Fibroblast of the aortic adventitia (primary cell): ENCODE measurements at regions not wholly inside any gene's neighbourhood (a gene's known extent, or its start where the extent isn't known, plus 50 kb on each side); places are given as distances from the start of the nearest gene placed in this dataset.
A peak's percentile ranks its signal among the peaks of the same experiment; 100 is the strongest.

Source experiments
- DNase-seq: peaks from one replicate; pipeline ENCODE4 v3.0.0-alpha.2; 2010; ENCODE audit warnings: low read depth
- H3K4me3 ChIP-seq: 2 replicates; pipeline ENCODE4 v1.5.1; 2011; ENCODE audit warnings: low read depth, mild to moderate bottlenecking, control low read depth, low read length, moderate library complexity
- CTCF ChIP-seq: IDR thresholded peaks from 2 replicates; pipeline ENCODE4 v1.5.1; 2011; ENCODE audit warnings: mild to moderate bottlenecking, low read length, control low read depth, inconsistent platforms; ENCODE audit not compliant: insufficient read depth

GRCh38 chr9:81741103-81741502, 51.8 kb upstream of the TLE1 start:
- no peak overlapping the region for H3K4me3 ChIP-seq
- DNase-seq = no peak
- no peak for TF ChIP-seq CTCF

GRCh38 chr9:81748091-81748490, 58.7 kb upstream of the TLE1 start:
- no peak for TF ChIP-seq CTCF
- no peak for DNase-seq
- no peak overlapping the region for H3K4me3 ChIP-seq

- no peak for DNase-seq
- no peak overlapping the region for H3K4me3 ChIP-seq
- no peak for TF ChIP-seq CTCF
Measured at GRCh38 chr9:81753436-81753835, 64.1 kb upstream of the TLE1 start.

- H3K4me3 ChIP-seq = no peak overlapping the region
- DNase-seq = peak; percentile 38
- TF ChIP-seq CTCF = no peak
Measured at GRCh38 chr9:81754245-81754644, 64.9 kb upstream of the TLE1 start.

- TF ChIP-seq CTCF = no peak
- no peak for DNase-seq
- no peak overlapping the region for H3K4me3 ChIP-seq
Measured at GRCh38 chr9:81755721-81756120, 66.4 kb upstream of the TLE1 start.

GRCh38 chr9:81756561-81756960, 67.2 kb upstream of the TLE1 start:
- no peak overlapping the region for H3K4me3 ChIP-seq
- TF ChIP-seq CTCF = no peak
- no peak for DNase-seq

- no peak for DNase-seq
- no peak for TF ChIP-seq CTCF
- no peak overlapping the region for H3K4me3 ChIP-seq
Measured at GRCh38 chr9:81758123-81758797, 68.9 kb upstream of the TLE1 start.
